ENCODE measurements at regions not wholly inside any gene's neighbourhood (a gene's known extent, or its start where the extent isn't known, plus 50 kb on each side); places are given as distances from the start of the nearest gene placed in this dataset.
"Not testable (repeated sequence)": the region's sequence is repeated elsewhere in the genome, so short reads cannot be mapped to it uniquely, and the experiment has no call there.

- in situ Hi-C loops (cut with MboI; ENCODE audit: low pct_unique_long_range_greater_than_20kb, low sequenced_read_pairs, unreplicated experiment), result no loop called here
- TF ChIP-seq, protein P1, sequence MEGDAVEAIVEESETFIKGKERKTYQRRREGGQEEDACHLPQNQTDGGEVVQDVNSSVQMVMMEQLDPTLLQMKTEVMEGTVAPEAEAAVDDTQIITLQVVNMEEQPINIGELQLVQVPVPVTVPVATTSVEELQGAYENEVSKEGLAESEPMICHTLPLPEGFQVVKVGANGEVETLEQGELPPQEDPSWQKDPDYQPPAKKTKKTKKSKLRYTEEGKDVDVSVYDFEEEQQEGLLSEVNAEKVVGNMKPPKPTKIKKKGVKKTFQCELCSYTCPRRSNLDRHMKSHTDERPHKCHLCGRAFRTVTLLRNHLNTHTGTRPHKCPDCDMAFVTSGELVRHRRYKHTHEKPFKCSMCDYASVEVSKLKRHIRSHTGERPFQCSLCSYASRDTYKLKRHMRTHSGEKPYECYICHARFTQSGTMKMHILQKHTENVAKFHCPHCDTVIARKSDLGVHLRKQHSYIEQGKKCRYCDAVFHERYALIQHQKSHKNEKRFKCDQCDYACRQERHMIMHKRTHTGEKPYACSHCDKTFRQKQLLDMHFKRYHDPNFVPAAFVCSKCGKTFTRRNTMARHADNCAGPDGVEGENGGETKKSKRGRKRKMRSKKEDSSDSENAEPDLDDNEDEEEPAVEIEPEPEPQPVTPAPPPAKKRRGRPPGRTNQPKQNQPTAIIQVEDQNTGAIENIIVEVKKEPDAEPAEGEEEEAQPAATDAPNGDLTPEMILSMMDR (IDR thresholded peaks at IDR 0.05; ENCODE audit: extremely low read depth, insufficient read depth, missing control alignments), result no peak
- no peak for DNase-seq (ENCODE audit: low spot score)
These were observed 232.9 kb upstream of the GPR149 start for GRCh38 chr3:154662851-154663250.

DNA sequence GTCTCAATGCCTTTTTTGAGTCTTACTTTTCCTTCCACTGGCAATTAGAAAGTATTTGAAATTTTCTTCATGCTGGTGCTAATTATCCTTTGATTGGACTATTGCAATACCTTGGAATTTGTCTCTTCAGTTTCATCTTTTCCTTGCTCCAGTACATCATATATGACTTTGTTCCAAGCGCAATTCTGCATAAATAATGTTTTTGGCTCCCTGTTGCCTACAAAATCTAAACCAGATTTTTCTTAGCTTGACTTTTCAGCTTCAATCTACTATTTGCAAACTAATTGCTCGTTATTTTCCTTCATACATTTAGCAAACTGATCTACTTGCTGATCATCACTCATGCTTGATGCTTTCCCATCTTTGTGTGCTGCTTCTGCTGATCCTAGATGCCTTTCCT is 230.8 kb upstream of the GPR149 start:
- TF ChIP-seq, protein P1 (IDR thresholded peaks at IDR 0.05; ENCODE audit: extremely low read depth, insufficient read depth, missing control alignments), result no peak
- in situ Hi-C loops (cut with MboI; ENCODE audit: low pct_unique_long_range_greater_than_20kb, low sequenced_read_pairs, unreplicated experiment), result no loop called here
- DNase-seq (ENCODE audit: low spot score), result no peak

DNA sequence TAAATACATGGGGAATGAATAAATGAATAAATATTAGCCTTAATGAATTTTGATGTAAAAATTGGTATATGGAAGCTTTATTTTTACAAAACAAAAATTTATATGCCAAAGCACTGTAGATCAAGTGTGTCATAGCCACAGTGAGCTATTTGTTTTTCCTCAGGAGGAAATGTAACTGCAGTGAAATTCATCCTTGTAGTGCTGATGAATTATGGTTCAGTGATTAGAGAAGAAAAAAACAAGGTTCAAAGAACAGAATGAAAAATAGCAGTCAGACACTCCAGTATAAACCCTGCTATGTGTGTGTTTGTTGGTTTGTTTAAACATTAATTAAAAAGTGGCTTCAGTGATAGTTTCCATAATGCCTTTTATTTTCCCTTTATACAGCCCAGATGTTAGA is 228.0 kb upstream of the GPR149 start:
- TF ChIP-seq, protein P1 (IDR thresholded peaks at IDR 0.05; ENCODE audit: extremely low read depth, insufficient read depth, missing control alignments), result no peak
- in situ Hi-C loops (cut with MboI; ENCODE audit: low pct_unique_long_range_greater_than_20kb, low sequenced_read_pairs, unreplicated experiment), result no loop called here
- no peak for DNase-seq (ENCODE audit: low spot score)

GRCh38 chr3:154657218-154657617 is 227.2 kb upstream of the GPR149 start:
- in situ Hi-C loops (cut with MboI; ENCODE audit: low pct_unique_long_range_greater_than_20kb, low sequenced_read_pairs, unreplicated experiment), result no loop called here
- TF ChIP-seq, protein P1 (IDR thresholded peaks at IDR 0.05; ENCODE audit: extremely low read depth, insufficient read depth, missing control alignments), result no peak
- no peak for DNase-seq (ENCODE audit: low spot score)

GRCh38 chr3:154656486-154656885 is 226.5 kb upstream of the GPR149 start:
- TF ChIP-seq, protein P1 (IDR thresholded peaks at IDR 0.05; ENCODE audit: extremely low read depth, insufficient read depth, missing control alignments), result no peak
- no peak for DNase-seq (ENCODE audit: low spot score)
- in situ Hi-C loops (cut with MboI; ENCODE audit: low pct_unique_long_range_greater_than_20kb, low sequenced_read_pairs, unreplicated experiment), result no loop called here

DNA sequence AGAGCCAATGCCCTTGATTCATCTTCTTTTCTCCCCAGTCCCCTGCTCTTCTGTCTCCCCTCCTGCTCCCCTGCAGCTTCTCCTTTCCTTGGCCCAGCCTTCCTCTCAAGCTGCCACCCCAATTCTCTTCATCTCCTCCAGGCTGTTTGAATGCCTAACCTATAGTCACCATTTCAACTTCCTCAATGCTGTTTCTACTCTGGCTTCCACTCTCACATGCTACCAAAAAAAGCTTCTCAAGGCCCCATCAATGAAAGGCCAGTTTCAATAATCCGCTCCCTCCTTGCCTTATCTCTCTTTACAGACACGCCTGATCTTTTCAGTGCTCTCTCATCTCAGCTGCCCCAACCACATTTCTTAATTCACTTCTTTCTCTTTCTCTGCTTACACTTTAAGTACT is 212.2 kb upstream of the GPR149 start:
- in situ Hi-C loops (cut with MboI; ENCODE audit: low pct_unique_long_range_greater_than_20kb, low sequenced_read_pairs, unreplicated experiment), result no loop called here
- TF ChIP-seq, protein P1 (IDR thresholded peaks at IDR 0.05; ENCODE audit: extremely low read depth, insufficient read depth, missing control alignments), result no peak
- DNase-seq (ENCODE audit: low spot score), result no peak

DNA sequence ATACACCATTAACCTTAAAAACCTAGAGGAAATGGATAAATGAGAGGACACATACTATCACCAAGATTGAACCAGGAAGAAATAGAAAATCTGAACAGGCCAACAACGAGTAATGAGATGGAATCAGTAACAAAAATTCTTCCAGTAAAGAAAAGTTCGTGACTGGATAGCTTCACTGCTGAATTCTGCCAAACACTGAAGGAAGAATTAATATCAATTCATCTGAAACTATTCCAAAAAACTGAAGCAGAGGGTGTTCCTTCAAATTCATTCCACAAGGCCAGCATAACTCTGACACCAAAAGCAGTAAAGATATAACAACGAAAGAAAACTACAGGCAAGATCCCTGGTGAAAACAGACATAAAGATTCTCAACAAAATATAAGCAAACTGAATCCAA is 195.8 kb upstream of the GPR149 start:
- in situ Hi-C loops (cut with MboI; ENCODE audit: low pct_unique_long_range_greater_than_20kb, low sequenced_read_pairs, unreplicated experiment), result no loop called here

DNA sequence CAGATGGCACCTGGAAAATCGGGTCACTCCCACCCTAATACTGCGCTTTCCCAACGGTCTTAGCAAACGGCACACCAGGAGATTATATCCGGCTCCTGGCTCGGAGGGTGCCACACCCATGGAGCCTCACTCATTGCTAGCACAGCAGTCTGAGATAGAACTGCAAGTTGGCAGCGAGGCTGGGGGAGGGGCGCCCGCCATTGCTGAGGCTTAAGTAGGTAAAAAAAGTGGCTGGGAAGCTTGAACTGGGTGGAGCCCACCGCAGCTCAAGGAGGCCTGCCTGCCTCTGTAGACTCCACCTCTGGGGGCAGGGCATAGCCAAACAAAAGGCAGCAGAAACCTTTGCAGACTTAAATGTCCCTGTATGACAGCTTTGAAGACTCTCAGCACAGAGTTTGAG is 189.6 kb upstream of the GPR149 start:
- DNase-seq (ENCODE audit: low spot score); in situ Hi-C loops (cut with MboI; ENCODE audit: low pct_unique_long_range_greater_than_20kb, low sequenced_read_pairs, unreplicated experiment): not testable (repeated sequence)

More for the DNA sequence above, 195.8 kb upstream of the GPR149 start:
- TF ChIP-seq, protein P1 (IDR thresholded peaks at IDR 0.05; ENCODE audit: extremely low read depth, insufficient read depth, missing control alignments), result no peak
- no peak for DNase-seq (ENCODE audit: low spot score)
